Vagina (tissue), 2 donors: ENCODE measurements at regions not wholly inside any gene's neighbourhood (a gene's known extent, or its start where the extent isn't known, plus 50 kb on each side); places are given as distances from the start of the nearest gene placed in this dataset.

Source experiments
- CTCF ChIP-seq, 3 experiments: fragments of 450-650 bp in 2 of 3; fragments of 200-600 bp in 1 of 3; sonication (generic) in 1 of 3; IDR thresholded peaks; one replicate each; pipeline ENCODE4 v1.5.1; 2017 to 2019; ENCODE audit warnings: antibody characterized with exemption in 3 of 3, mild to moderate bottlenecking in 2 of 3, moderate library complexity in 2 of 3
- POLR2AphosphoS5 ChIP-seq, 2 donors: sonication (generic); formaldehyde crosslinking; IDR thresholded peaks; one replicate each; pipeline ENCODE4 v1.9.0; 2017; ENCODE audit warnings: antibody characterized with exemption in 2 of 2, mild to moderate bottlenecking in 2 of 2, low read depth in 1 of 2; ENCODE audit not compliant: insufficient read depth in 1 of 2

- TF ChIP-seq CTCF (IDR thresholded peaks at IDR 0.05) (no peak), POLR2AphosphoS5 (IDR thresholded peaks at IDR 0.05; ENCODE audit: insufficient read depth in 1 of 2, low read depth in 1 of 2) (peak; percentile 28 to 55)
Measured at GRCh38 chr2:8004250-8004681, 677.6 kb upstream of the ID2 start.
